T-helper 2 cell treated with Interferon-gamma antibody and Interleukin-4, amounts not matched to agents 100 ng/mL and 5 ng/mL, for 36 hours (primary cell): ENCODE measurements at regions not wholly inside any gene's neighbourhood (a gene's known extent, or its start where the extent isn't known, plus 50 kb on each side); places are given as distances from the start of the nearest gene placed in this dataset.

Source experiments
- intact Hi-C: fragments of 100-400 bp; cut with micrococcal nuclease; formaldehyde crosslinking; loops from one replicate; pipeline ENCODE4 v1.15.1; 2023

GRCh38 chr15:77713281-77713680 is 80.6 kb upstream of the LINGO1 start:
- intact Hi-C loops: no loop called here

GRCh38 chr15:77712438-77712837 is 79.7 kb upstream of the LINGO1 start:
- intact Hi-C loops: no loop called here

- intact Hi-C loops: no loop called here
Measured at GRCh38 chr15:77710637-77711036, 77.9 kb upstream of the LINGO1 start.

- intact Hi-C loops: no loop called here
Measured at GRCh38 chr15:77710206-77710605, 77.5 kb upstream of the LINGO1 start.

GRCh38 chr15:77709135-77709886 is 76.6 kb upstream of the LINGO1 start:
- intact Hi-C loops: no loop called here

GRCh38 chr15:77706482-77707244 is 74.0 kb upstream of the LINGO1 start:
- intact Hi-C loops: no loop called here

GRCh38 chr15:77702211-77702957 is 69.7 kb upstream of the LINGO1 start:
- intact Hi-C loops: no loop called here

GRCh38 chr15:77698481-77698880 is 65.8 kb upstream of the LINGO1 start:
- intact Hi-C loops: no loop called here

- intact Hi-C loops: no loop called here
Measured at GRCh38 chr15:77697893-77698292, 65.2 kb upstream of the LINGO1 start.

GRCh38 chr15:77696871-77697270 is 64.2 kb upstream of the LINGO1 start:
- intact Hi-C loops: no loop called here

- intact Hi-C loops: no loop called here
Measured at GRCh38 chr15:77695961-77696582, 63.4 kb upstream of the LINGO1 start.

GRCh38 chr15:77695548-77695947 is 62.8 kb upstream of the LINGO1 start:
- intact Hi-C loops: no loop called here

GRCh38 chr15:77693576-77693975 is 60.9 kb upstream of the LINGO1 start:
- intact Hi-C loops: no loop called here

GRCh38 chr15:77692614-77693013 is 59.9 kb upstream of the LINGO1 start:
- intact Hi-C loops: no loop called here

GRCh38 chr15:77691607-77692006 is 58.9 kb upstream of the LINGO1 start:
- intact Hi-C loops: no loop called here

GRCh38 chr15:77689821-77690220 is 57.1 kb upstream of the LINGO1 start:
- intact Hi-C loops: no loop called here

- intact Hi-C loops: no loop called here
Measured at GRCh38 chr15:77688693-77689092, 56.0 kb upstream of the LINGO1 start.

- intact Hi-C loops: no loop called here
Measured at GRCh38 chr15:77688266-77688665, 55.6 kb upstream of the LINGO1 start.

GRCh38 chr15:77685082-77685815 is 52.5 kb upstream of the LINGO1 start:
- intact Hi-C loops: no loop called here

GRCh38 chr15:77684341-77685081 is 51.8 kb upstream of the LINGO1 start:
- intact Hi-C loops: no loop called here
